ENCODE measurements at regions not wholly inside any gene's neighbourhood (a gene's known extent, or its start where the extent isn't known, plus 50 kb on each side); places are given as distances from the start of the nearest gene placed in this dataset.

- no peaks in the 10 kb centered on the region for H3K27me3 ChIP-seq (ENCODE audit: control insufficient read depth in 2 of 2, insufficient read depth in 2 of 2, low read length in 2 of 2)
- no peaks in the 10 kb centered on the region for H3K9me3 ChIP-seq (replicated peaks; ENCODE audit: control insufficient read depth, insufficient read depth, low read depth, low read length)
- no peaks in the 10 kb centered on the region for H4K20me1 ChIP-seq (replicated peaks; ENCODE audit: control insufficient read depth, insufficient read depth, low read length)
- ATAC-seq (no peak), FAIRE-seq (no peak), DNase-seq (ENCODE audit: extremely low read depth in 1 of 4, low spot score in 3 of 4) (no peak)
- no peaks in the 10 kb centered on the region; a peak in 1 of 5 replicates for H3K4me1 ChIP-seq (replicated peaks in 1 of 2; ENCODE audit: control insufficient read depth in 2 of 2, insufficient read depth in 2 of 2, low read length in 2 of 2)
- H2AFZ ChIP-seq (ENCODE audit: low read depth, low read length), result no peak overlapping the region
- no peaks in the 10 kb centered on the region for H3K36me3 ChIP-seq (ENCODE audit: control insufficient read depth, insufficient read depth, low read length)
- H3K79me2 ChIP-seq (ENCODE audit: control insufficient read depth, insufficient read depth, low read length), result no peaks in the 10 kb centered on the region
- no peak overlapping the region for H3K4me2 ChIP-seq (ENCODE audit: insufficient read depth, low read length)
- H3K9me1 ChIP-seq (ENCODE audit: control insufficient read depth, insufficient read depth, low read length), result no peaks in the 10 kb centered on the region
- BruUV-seq (replicated peaks), result no TSS peak
- ChIA-PET POLR2A (no interaction called here), CTCF (ENCODE audit: low intra/inter-chr PET ratio) (interaction anchor here (0.6 kb wide), 1 partner anchor 104 kb away, joined by 3 read pairs; no protein-coding TSS in a partner anchor)
- H3K27ac ChIP-seq (ENCODE audit: extremely low read depth, low read depth, low read length), result no peak overlapping the region
- H3K9ac ChIP-seq (ENCODE audit: insufficient read depth in 1 of 2, low read depth in 2 of 2, low read length in 2 of 2), result no peak overlapping the region
- 0% methylated on average over 1 of the region's 1 CpG for WGBS (ENCODE audit: insufficient coverage, low coverage, missing lambda C conversion rate)
- intact Hi-C loops (cut with micrococcal nuclease), result loop anchor here (2.0 to 10.0 kb wide), 4 partner anchors 107 to 897 kb away; partner anchors contain the start of genes CEP162 and TBX18
- H3K4me3 ChIP-seq, result no peak overlapping the region
- in situ Hi-C loops (cut with MboI), result no loop called here
- TF ChIP-seq MYC (IDR thresholded peaks at IDR 0.05; ENCODE audit: low read depth, low read length) (peak; percentile 23; the same call in 1 of the 2 replicates), MYC (CRISPR knock-in tag; IDR thresholded peaks at IDR 0.05; ENCODE audit: borderline replicate concordance, low read depth) (no peak), RREB1 (CRISPR knock-in tag; IDR thresholded peaks at IDR 0.05) (no peak), ZNF175 (CRISPR knock-in tag; IDR thresholded peaks at IDR 0.05; ENCODE audit: low read depth) (peak; percentile 36; the same call in 1 of the 2 replicates), TRIM24 (IDR thresholded peaks at IDR 0.05) (peak in 1 of 2 experiments; percentile 60; a peak in 1 of 4 replicates), C11orf30 (IDR thresholded peaks at IDR 0.05; ENCODE audit: low read depth) (peak; percentile 17; the same call in 1 of the 2 replicates), JUND (IDR thresholded peaks at IDR 0.05; ENCODE audit: borderline replicate concordance, low read depth, low read length) (peak; percentile 45; the same call in 1 of the 2 replicates), JUND (tag; IDR thresholded peaks at IDR 0.05; ENCODE audit: borderline replicate concordance, low read depth, low read length) (no peak), CEBPG (CRISPR knock-in tag; IDR thresholded peaks at IDR 0.05) (no peak), CEBPG (tag; conservative IDR thresholded peaks at IDR 0.05 in 1 of 2, IDR thresholded peaks at IDR 0.05 in 1 of 2) (peak; percentile 84 to 92), ATF7 (IDR thresholded peaks at IDR 0.05) (0 out of 2 replicates have a peak, but pooled peaks have one; percentile 26), EGR1 (conservative IDR thresholded peaks at IDR 0.05) (no peak)
- TF ChIP-seq, protein P1, sequence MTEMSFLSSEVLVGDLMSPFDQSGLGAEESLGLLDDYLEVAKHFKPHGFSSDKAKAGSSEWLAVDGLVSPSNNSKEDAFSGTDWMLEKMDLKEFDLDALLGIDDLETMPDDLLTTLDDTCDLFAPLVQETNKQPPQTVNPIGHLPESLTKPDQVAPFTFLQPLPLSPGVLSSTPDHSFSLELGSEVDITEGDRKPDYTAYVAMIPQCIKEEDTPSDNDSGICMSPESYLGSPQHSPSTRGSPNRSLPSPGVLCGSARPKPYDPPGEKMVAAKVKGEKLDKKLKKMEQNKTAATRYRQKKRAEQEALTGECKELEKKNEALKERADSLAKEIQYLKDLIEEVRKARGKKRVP (CRISPR knock-in tag; IDR thresholded peaks at IDR 0.05), result peak; percentile 94
Observed at GRCh38 chr6:85124472-85125354, 325.2 kb upstream of the NT5E start.

Measured in K562 (cell line).